H1 (cell line): ENCODE measurements at regions not wholly inside any gene's neighbourhood (a gene's known extent, or its start where the extent isn't known, plus 50 kb on each side); places are given as distances from the start of the nearest gene placed in this dataset.

Experiments used
- CTCF ChIP-seq, 3 experiments: IDR thresholded peaks; 1 replicate in 2 of 3; 2 replicates in 1 of 3; pipeline versions ENCODE4 v1.5.1 to v1.6.1; 2011; ENCODE audit warnings: low read length in 3 of 3, mild to moderate bottlenecking in 3 of 3, inconsistent platforms in 2 of 3, low read depth in 1 of 3, moderate library complexity in 1 of 3; ENCODE audit not compliant: insufficient read depth in 1 of 3; ENCODE audit errors: control extremely low read depth in 1 of 3
- FOSL1 ChIP-seq: IDR thresholded peaks from 2 replicates; pipeline ENCODE4 v1.6.1; 2011; ENCODE audit warnings: mild to moderate bottlenecking, low read depth, low read length, moderate library complexity; ENCODE audit not compliant: insufficient read depth
- POLR2A ChIP-seq, 2 experiments: IDR thresholded peaks; 1 replicate in 1 of 2; 2 replicates in 1 of 2; pipeline ENCODE4 v1.6.1; 2011; ENCODE audit warnings: low read depth in 2 of 2, low read length in 2 of 2, mild to moderate bottlenecking in 2 of 2; ENCODE audit errors: control extremely low read depth in 1 of 2

GRCh38 chr21:39077876-39078275 is 105.4 kb downstream of the PSMG1 start:
- TF ChIP-seq CTCF (IDR thresholded peaks at IDR 0.05; ENCODE audit: control extremely low read depth in 1 of 3, insufficient read depth in 1 of 3, low read depth in 1 of 3, low read length in 3 of 3) (no peak), POLR2A (IDR thresholded peaks at IDR 0.05; ENCODE audit: control extremely low read depth in 1 of 2, low read depth in 2 of 2, low read length in 2 of 2) (no peak), FOSL1 (no peak)
